ENCODE measurements at regions not wholly inside any gene's neighbourhood (a gene's known extent, or its start where the extent isn't known, plus 50 kb on each side); places are given as distances from the start of the nearest gene placed in this dataset.
"Not testable (repeated sequence)": the region's sequence is repeated elsewhere in the genome, so short reads cannot be mapped to it uniquely, and the experiment has no call there.

DNA sequence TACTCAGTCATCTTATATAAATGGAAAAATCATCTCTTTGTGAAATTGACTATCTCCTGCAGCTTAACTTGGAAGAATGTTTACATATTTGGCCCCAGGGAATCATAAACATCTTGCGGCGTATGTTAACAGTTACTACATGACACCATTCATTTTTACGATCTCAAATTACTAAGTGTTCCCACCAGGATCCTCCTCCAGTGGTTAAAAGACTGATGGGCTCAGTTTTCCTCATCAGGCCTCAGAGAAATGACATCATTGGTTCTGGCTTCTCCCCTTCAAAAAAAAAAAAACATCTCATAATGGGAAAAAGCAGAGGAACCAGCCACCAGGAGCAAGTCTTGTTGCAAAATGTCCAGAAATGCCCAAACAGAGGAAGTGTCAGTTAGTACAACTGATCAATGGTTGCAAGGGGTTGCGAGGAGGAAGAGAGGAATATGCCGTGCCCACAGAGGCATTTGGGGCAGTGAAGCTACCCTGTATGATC lies 70.5 kb upstream of the LIPC start:
- no peaks in the 10 kb centered on the region for H3K36me3 ChIP-seq

GRCh38 chr15:58362262-58362922 lies 69.4 kb upstream of the LIPC start:
- Histone ChIP-seq H3K9me3 (no peaks in the 10 kb centered on the region), H3K27ac (no peak overlapping the region), H3K4me3 (no peak overlapping the region), H3K36me3 (no peaks in the 10 kb centered on the region), H3K27me3 (no peaks in the 10 kb centered on the region), H3K4me1 (peaks cover 17% of the 10 kb centered on the region)
- DNase-seq (ENCODE audit: extremely low spot score in 2 of 2) = no peak
- intact Hi-C loops (cut with DNase I) = no loop called here
- TF ChIP-seq POLR2AphosphoS5 (IDR thresholded peaks at IDR 0.05; ENCODE audit: insufficient read depth in 1 of 2, low read depth in 1 of 2) (no peak), POLR2A (IDR thresholded peaks at IDR 0.05) (no peak), CTCF (IDR thresholded peaks at IDR 0.05) (no peak)

More for the DNA sequence above, 70.5 kb upstream of the LIPC start:
- Histone ChIP-seq H3K4me3 (no peak overlapping the region), H3K4me1 (peaks cover 17% of the 10 kb centered on the region), H3K27ac (peak overlapping the region; percentile 37), H3K27me3 (no peaks in the 10 kb centered on the region), H3K9me3 (no peaks in the 10 kb centered on the region)
- TF ChIP-seq POLR2A (IDR thresholded peaks at IDR 0.05) (no peak), CTCF (IDR thresholded peaks at IDR 0.05) (no peak), POLR2AphosphoS5 (IDR thresholded peaks at IDR 0.05; ENCODE audit: insufficient read depth in 1 of 2, low read depth in 1 of 2) (peak in 1 of 2 donors; percentile 26)
- no peak for DNase-seq (ENCODE audit: extremely low spot score in 2 of 2)
- intact Hi-C loops (cut with DNase I) = no loop called here

- H3K9me3 ChIP-seq; DNase-seq (ENCODE audit: extremely low spot score in 2 of 2); H3K4me3 ChIP-seq; intact Hi-C loops (cut with DNase I); H3K36me3 ChIP-seq; H3K27me3 ChIP-seq; H3K27ac ChIP-seq: not testable (repeated sequence)
- H3K4me1 ChIP-seq = peaks cover 17% of the 10 kb centered on the region
These were observed 68.7 kb upstream of the LIPC start for GRCh38 chr15:58363118-58363517.

DNA sequence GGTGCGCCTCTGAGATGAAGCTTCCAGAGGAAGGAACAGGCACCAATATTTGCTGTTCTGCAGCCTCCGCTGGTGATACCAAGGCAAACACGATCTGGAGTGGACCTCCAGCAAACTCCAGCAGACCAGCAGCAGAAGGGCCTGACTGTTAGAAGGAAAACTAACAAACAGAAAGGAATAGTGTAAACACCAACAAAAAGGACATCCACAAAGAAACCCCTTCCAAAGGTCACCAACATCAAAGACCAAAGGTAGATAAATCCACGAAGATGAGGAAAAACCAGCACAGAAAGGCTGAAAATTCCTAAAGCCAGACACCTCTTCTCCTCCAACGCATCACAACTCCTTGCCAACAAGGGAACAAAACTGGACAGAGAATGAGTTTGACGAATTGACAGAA lies 68.1 kb upstream of the LIPC start:
- peaks cover 17% of the 10 kb centered on the region for H3K4me1 ChIP-seq
- H3K4me3 ChIP-seq; intact Hi-C loops (cut with DNase I); H3K36me3 ChIP-seq; H3K27ac ChIP-seq; DNase-seq (ENCODE audit: extremely low spot score in 2 of 2); H3K27me3 ChIP-seq; H3K9me3 ChIP-seq: not testable (repeated sequence)

- intact Hi-C loops (cut with DNase I); H3K4me3 ChIP-seq; H3K9me3 ChIP-seq; H3K27ac ChIP-seq; H3K36me3 ChIP-seq; H3K27me3 ChIP-seq; DNase-seq (ENCODE audit: extremely low spot score in 2 of 2): not testable (repeated sequence)
- H3K4me1 ChIP-seq = peaks cover 17% of the 10 kb centered on the region
These were observed 66.7 kb upstream of the LIPC start for GRCh38 chr15:58365098-58365497.

GRCh38 chr15:58369261-58369701 lies 62.5 kb upstream of the LIPC start:
- TF ChIP-seq CTCF (IDR thresholded peaks at IDR 0.05) = no peak
- TF ChIP-seq POLR2A (IDR thresholded peaks at IDR 0.05) = no peak
- TF ChIP-seq POLR2AphosphoS5 (IDR thresholded peaks at IDR 0.05; ENCODE audit: insufficient read depth in 1 of 2, low read depth in 1 of 2) = no peak
- peak in 1 of 2 donors; percentile 22 for DNase-seq (ENCODE audit: extremely low spot score in 2 of 2)

More at GRCh38 chr15:58369261-58369701, 62.5 kb upstream of the LIPC start:
- H3K4me3 ChIP-seq = no peak overlapping the region
- H3K36me3 ChIP-seq = no peaks in the 10 kb centered on the region
- intact Hi-C loops (cut with DNase I) = no loop called here
- no peak overlapping the region for H3K27ac ChIP-seq
- H3K27me3 ChIP-seq = no peaks in the 10 kb centered on the region
- no peaks in the 10 kb centered on the region for H3K4me1 ChIP-seq
- no peaks in the 10 kb centered on the region for H3K9me3 ChIP-seq
